ENCODE measurements at regions not wholly inside any gene's neighbourhood (a gene's known extent, or its start where the extent isn't known, plus 50 kb on each side); places are given as distances from the start of the nearest gene placed in this dataset.

GRCh38 chr14:80100681-80101080 lies 110.6 kb downstream of the DIO2 start:
- H3K4me1 ChIP-seq, result no peaks in the 10 kb centered on the region
- H3K27ac ChIP-seq, result peak overlapping the region in 1 of 2 donors; percentile 27
- TF ChIP-seq POLR2A (IDR thresholded peaks at IDR 0.05) (no peak), POLR2AphosphoS5 (IDR thresholded peaks at IDR 0.05) (no peak), CTCF (IDR thresholded peaks at IDR 0.05) (no peak)
- no peaks in the 10 kb centered on the region for H3K36me3 ChIP-seq
- DNase-seq (ENCODE audit: low spot score in 2 of 2), result peak in 1 of 2 donors; percentile 61
- H3K27me3 ChIP-seq, result no peaks in the 10 kb centered on the region
- H3K9me3 ChIP-seq, result no peaks in the 10 kb centered on the region
- intact Hi-C loops (cut with DNase I; ENCODE audit: low total_unique reads), result no loop called here
- no peak overlapping the region for H3K4me3 ChIP-seq

GRCh38 chr14:80095623-80096022 lies 115.7 kb downstream of the DIO2 start:
- H3K27ac ChIP-seq, result no peak overlapping the region

GRCh38 chr14:80087411-80087810 lies 123.9 kb downstream of the DIO2 start:
- no peak overlapping the region for H3K4me3 ChIP-seq
- H3K36me3 ChIP-seq, result no peaks in the 10 kb centered on the region
- intact Hi-C loops (cut with DNase I; ENCODE audit: low total_unique reads), result no loop called here
- no peak for DNase-seq (ENCODE audit: low spot score in 2 of 2)
- no peak overlapping the region for H3K27ac ChIP-seq
- H3K4me1 ChIP-seq, result no peaks in the 10 kb centered on the region
- TF ChIP-seq POLR2AphosphoS5 (IDR thresholded peaks at IDR 0.05) (no peak), POLR2A (IDR thresholded peaks at IDR 0.05) (no peak), CTCF (IDR thresholded peaks at IDR 0.05) (no peak)
- H3K27me3 ChIP-seq, result no peaks in the 10 kb centered on the region
- no peaks in the 10 kb centered on the region for H3K9me3 ChIP-seq

More at GRCh38 chr14:80095623-80096022, 115.7 kb downstream of the DIO2 start:
- DNase-seq (ENCODE audit: low spot score in 2 of 2), result no peak
- intact Hi-C loops (cut with DNase I; ENCODE audit: low total_unique reads), result no loop called here
- H3K36me3 ChIP-seq, result no peaks in the 10 kb centered on the region
- no peak overlapping the region for H3K4me3 ChIP-seq
- H3K27me3 ChIP-seq, result no peaks in the 10 kb centered on the region
- TF ChIP-seq POLR2AphosphoS5 (IDR thresholded peaks at IDR 0.05) (no peak), POLR2A (IDR thresholded peaks at IDR 0.05) (no peak), CTCF (IDR thresholded peaks at IDR 0.05) (no peak)
- no peaks in the 10 kb centered on the region for H3K9me3 ChIP-seq
- no peaks in the 10 kb centered on the region for H3K4me1 ChIP-seq

- TF ChIP-seq POLR2AphosphoS5 (IDR thresholded peaks at IDR 0.05) (no peak), CTCF (IDR thresholded peaks at IDR 0.05) (no peak), POLR2A (IDR thresholded peaks at IDR 0.05) (no peak)
- Histone ChIP-seq H3K27me3 (no peaks in the 10 kb centered on the region), H3K27ac (no peak overlapping the region), H3K4me1 (no peaks in the 10 kb centered on the region), H3K36me3 (no peaks in the 10 kb centered on the region), H3K4me3 (no peak overlapping the region), H3K9me3 (no peaks in the 10 kb centered on the region)
- intact Hi-C loops (cut with DNase I; ENCODE audit: low total_unique reads), result no loop called here
- no peak for DNase-seq (ENCODE audit: low spot score in 2 of 2)
These were observed 127.1 kb downstream of the DIO2 start for GRCh38 chr14:80084196-80084595.

- intact Hi-C loops (cut with DNase I; ENCODE audit: low total_unique reads), result no loop called here
- no peak for TF ChIP-seq POLR2AphosphoS5 (IDR thresholded peaks at IDR 0.05)
- no peak for TF ChIP-seq POLR2A (IDR thresholded peaks at IDR 0.05)
- TF ChIP-seq CTCF (IDR thresholded peaks at IDR 0.05), result no peak
- no peaks in the 10 kb centered on the region for H3K27me3 ChIP-seq
- H3K27ac ChIP-seq, result no peak overlapping the region
- no peaks in the 10 kb centered on the region for H3K36me3 ChIP-seq
- H3K4me3 ChIP-seq, result no peak overlapping the region
- DNase-seq (ENCODE audit: low spot score in 2 of 2), result no peak
- no peaks in the 10 kb centered on the region for H3K4me1 ChIP-seq
- H3K9me3 ChIP-seq, result no peaks in the 10 kb centered on the region
These were observed 130.7 kb downstream of the DIO2 start for GRCh38 chr14:80080601-80081000.

Data from breast epithelium (tissue), 4 donors.